Retinal pigment epithelial cell (primary cell): ENCODE measurements at regions not wholly inside any gene's neighbourhood (a gene's known extent, or its start where the extent isn't known, plus 50 kb on each side); places are given as distances from the start of the nearest gene placed in this dataset.
"Not testable (repeated sequence)": the region's sequence is repeated elsewhere in the genome, so short reads cannot be mapped to it uniquely, and the experiment has no call there.

Source experiments
- DNase-seq: peaks from one replicate; pipeline ENCODE4 v3.0.0-alpha.2; 2010; ENCODE audit warnings: low read depth
- H3K4me3 ChIP-seq: 2 replicates; pipeline ENCODE4 v1.5.1; 2011; ENCODE audit warnings: mild to moderate bottlenecking, low read length, control low read depth, moderate library complexity
- CTCF ChIP-seq: conservative IDR thresholded peaks from 2 replicates; pipeline ENCODE4 v1.5.1; 2011; ENCODE audit warnings: low read depth, low read length, control low read depth, inconsistent platforms

GRCh38 chr14:78023112-78023511 is 147.1 kb upstream of the NRXN3 start:
- DNase-seq: no peak
- no peak for TF ChIP-seq CTCF
- H3K4me3 ChIP-seq: no peak overlapping the region

GRCh38 chr14:78028471-78028870 is 141.7 kb upstream of the NRXN3 start:
- H3K4me3 ChIP-seq: no peak overlapping the region
- DNase-seq: no peak
- TF ChIP-seq CTCF: no peak

- DNase-seq: no peak
- H3K4me3 ChIP-seq: no peak overlapping the region
- no peak for TF ChIP-seq CTCF
These were observed 140.4 kb upstream of the NRXN3 start for GRCh38 chr14:78029601-78030372.

- TF ChIP-seq CTCF: no peak
- H3K4me3 ChIP-seq: no peak overlapping the region
- no peak for DNase-seq
These were observed 126.8 kb upstream of the NRXN3 start for GRCh38 chr14:78043349-78043748.

GRCh38 chr14:78048120-78048519 is 122.1 kb upstream of the NRXN3 start:
- no peak for TF ChIP-seq CTCF
- no peak for DNase-seq
- H3K4me3 ChIP-seq: no peak overlapping the region

GRCh38 chr14:78056890-78057289 is 113.3 kb upstream of the NRXN3 start:
- DNase-seq, H3K4me3 ChIP-seq: not testable (repeated sequence)

- no peak for TF ChIP-seq CTCF
- DNase-seq: no peak
These were observed 99.8 kb upstream of the NRXN3 start for GRCh38 chr14:78070344-78070743.

More at GRCh38 chr14:78070344-78070743, 99.8 kb upstream of the NRXN3 start:
- H3K4me3 ChIP-seq: no peak overlapping the region
